ENCODE measurements at regions not wholly inside any gene's neighbourhood (a gene's known extent, or its start where the extent isn't known, plus 50 kb on each side); places are given as distances from the start of the nearest gene placed in this dataset.

- no peak for ATAC-seq (ENCODE audit: low read depth)
- no TSS peak for BruUV-seq (replicated peaks)
- CTCF ChIA-PET = interaction anchor here (0.6 kb wide), 1 partner anchor 107 kb away, joined by 3 read pairs; no protein-coding TSS in a partner anchor
Observed at GRCh38 chr17:6340708-6341107, 94.2 kb downstream of the AIPL1 start.

More at GRCh38 chr17:6340708-6341107, 94.2 kb downstream of the AIPL1 start:
- no peaks in the 10 kb centered on the region for H4K20me1 ChIP-seq (ENCODE audit: insufficient read depth, low read length)
- H2BK20ac ChIP-seq (ENCODE audit: low read depth, low read length) = no peak overlapping the region
- no peak overlapping the region for H2BK5ac ChIP-seq (ENCODE audit: low read depth, low read length, poor library complexity, severe bottlenecking)
- WGBS, 2 experiments (ENCODE audit: extremely low coverage in 2 of 2, insufficient read length in 1 of 2) = 0% methylated on average over 2 of the region's 7 CpGs; no CpG with 5 or more reads in 1 of the 2 experiments
- no peaks in the 10 kb centered on the region for H3K36me3 ChIP-seq (ENCODE audit: control insufficient read depth, insufficient read depth, low read length)
- in situ Hi-C loops (cut with MboI; ENCODE audit: low sequenced_read_pairs) (no loop called here), dilution Hi-C loops (cut with HindIII; ENCODE audit: low sequenced_read_pairs, unreplicated experiment) (no loop called here), intact Hi-C loops (cut with micrococcal nuclease) (no loop called here)
- H3K23ac ChIP-seq (ENCODE audit: low read depth, low read length) = no peak overlapping the region
- 0 out of 2 replicates have a peak, but pooled peaks cover 2% of the 10 kb centered on the region for H3K9me3 ChIP-seq (ENCODE audit: control insufficient read depth, insufficient read depth, low read length)
- no peak overlapping the region for H3K56ac ChIP-seq (ENCODE audit: extremely low read depth, insufficient read depth, low read length)
- no peak overlapping the region for H2AK5ac ChIP-seq (ENCODE audit: low read depth, low read length)
- no peaks in the 10 kb centered on the region for H3K9me1 ChIP-seq (ENCODE audit: insufficient read depth, low read length)
- no peak overlapping the region for H2BK15ac ChIP-seq (ENCODE audit: low read depth, low read length)
- no peak overlapping the region for H3K4me2 ChIP-seq (ENCODE audit: low read depth, low read length)
- no peak overlapping the region for H2AK9ac ChIP-seq (replicated peaks; ENCODE audit: low read depth, low read length, poor library complexity)
- no peak overlapping the region for H3K18ac ChIP-seq (ENCODE audit: low read depth, low read length)
- no peak overlapping the region for H4K91ac ChIP-seq (ENCODE audit: insufficient read depth, low read depth, low read length)
- POLR2A ChIA-PET (ENCODE audit: unreplicated experiment) = no interaction called here
- no peak overlapping the region for H3K4ac ChIP-seq (ENCODE audit: low read depth, low read length)
- H3K9ac ChIP-seq (ENCODE audit: low read depth, low read length) = no peak overlapping the region
- H3K4me3 ChIP-seq (ENCODE audit: insufficient read depth, low read depth, low read length) = no peak overlapping the region
- no peaks in the 10 kb centered on the region for H3K4me1 ChIP-seq (ENCODE audit: control insufficient read depth, insufficient read depth, low read length)
- no peak overlapping the region for H4K8ac ChIP-seq (ENCODE audit: low read depth in 2 of 2, low read length in 2 of 2)
- H3K27ac ChIP-seq (ENCODE audit: insufficient read depth, low read length) = no peak overlapping the region
- H3K14ac ChIP-seq (replicated peaks; ENCODE audit: low read depth, low read length) = no peak overlapping the region
- no peaks in the 10 kb centered on the region for H3K79me1 ChIP-seq (ENCODE audit: low read depth in 1 of 2, low read length in 2 of 2)
- no peak overlapping the region for H2AFZ ChIP-seq (replicated peaks; ENCODE audit: low read length, poor library complexity)
- no peak for TF ChIP-seq NFE2L2 (IDR thresholded peaks at IDR 0.05; ENCODE audit: low read depth, low read length)
- TF ChIP-seq SMC3 (IDR thresholded peaks at IDR 0.05; ENCODE audit: low read depth, low read length) = no peak
- no peak for TF ChIP-seq ELK1 (IDR thresholded peaks at IDR 0.05; ENCODE audit: borderline replicate concordance, low read depth, low read length)
- TF ChIP-seq, protein P1, sequence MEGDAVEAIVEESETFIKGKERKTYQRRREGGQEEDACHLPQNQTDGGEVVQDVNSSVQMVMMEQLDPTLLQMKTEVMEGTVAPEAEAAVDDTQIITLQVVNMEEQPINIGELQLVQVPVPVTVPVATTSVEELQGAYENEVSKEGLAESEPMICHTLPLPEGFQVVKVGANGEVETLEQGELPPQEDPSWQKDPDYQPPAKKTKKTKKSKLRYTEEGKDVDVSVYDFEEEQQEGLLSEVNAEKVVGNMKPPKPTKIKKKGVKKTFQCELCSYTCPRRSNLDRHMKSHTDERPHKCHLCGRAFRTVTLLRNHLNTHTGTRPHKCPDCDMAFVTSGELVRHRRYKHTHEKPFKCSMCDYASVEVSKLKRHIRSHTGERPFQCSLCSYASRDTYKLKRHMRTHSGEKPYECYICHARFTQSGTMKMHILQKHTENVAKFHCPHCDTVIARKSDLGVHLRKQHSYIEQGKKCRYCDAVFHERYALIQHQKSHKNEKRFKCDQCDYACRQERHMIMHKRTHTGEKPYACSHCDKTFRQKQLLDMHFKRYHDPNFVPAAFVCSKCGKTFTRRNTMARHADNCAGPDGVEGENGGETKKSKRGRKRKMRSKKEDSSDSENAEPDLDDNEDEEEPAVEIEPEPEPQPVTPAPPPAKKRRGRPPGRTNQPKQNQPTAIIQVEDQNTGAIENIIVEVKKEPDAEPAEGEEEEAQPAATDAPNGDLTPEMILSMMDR (conservative IDR thresholded peaks at IDR 0.05; ENCODE audit: low read depth, low read length) = no peak
- TF ChIP-seq RAD21 (IDR thresholded peaks at IDR 0.05; ENCODE audit: low read length) = no peak
- no peak for TF ChIP-seq CHD1 (IDR thresholded peaks at IDR 0.05; ENCODE audit: low read depth, low read length)
- TF ChIP-seq FOS (IDR thresholded peaks at IDR 0.05; ENCODE audit: low read depth, low read length) = no peak
- TF ChIP-seq MAFK (IDR thresholded peaks at IDR 0.05; ENCODE audit: low read depth, low read length) = no peak
- no peak for TF ChIP-seq RCOR1 (IDR thresholded peaks at IDR 0.05; ENCODE audit: insufficient replicate concordance, low read length)
- no peak for TF ChIP-seq MAZ (IDR thresholded peaks at IDR 0.05; ENCODE audit: borderline replicate concordance, low read depth, low read length)
- TF ChIP-seq CEBPB (IDR thresholded peaks at IDR 0.05; ENCODE audit: low read depth, low read length) = no peak
- TF ChIP-seq BHLHE40 (IDR thresholded peaks at IDR 0.05; ENCODE audit: low read depth, low read length) = no peak
- no peak for TF ChIP-seq RFX5 (IDR thresholded peaks at IDR 0.05; ENCODE audit: low read depth, low read length)
- no peak for TF ChIP-seq POLR2A (IDR thresholded peaks at IDR 0.05; ENCODE audit: low read depth, low read length)
- TF ChIP-seq, protein P2, sequence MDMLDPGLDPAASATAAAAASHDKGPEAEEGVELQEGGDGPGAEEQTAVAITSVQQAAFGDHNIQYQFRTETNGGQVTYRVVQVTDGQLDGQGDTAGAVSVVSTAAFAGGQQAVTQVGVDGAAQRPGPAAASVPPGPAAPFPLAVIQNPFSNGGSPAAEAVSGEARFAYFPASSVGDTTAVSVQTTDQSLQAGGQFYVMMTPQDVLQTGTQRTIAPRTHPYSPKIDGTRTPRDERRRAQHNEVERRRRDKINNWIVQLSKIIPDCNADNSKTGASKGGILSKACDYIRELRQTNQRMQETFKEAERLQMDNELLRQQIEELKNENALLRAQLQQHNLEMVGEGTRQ (IDR thresholded peaks at IDR 0.05; ENCODE audit: low read depth, low read length) = no peak
- no peak for TF ChIP-seq MXI1 (IDR thresholded peaks at IDR 0.05; ENCODE audit: borderline replicate concordance, low read depth, low read length)
- no peak overlapping the region for H4K5ac ChIP-seq (ENCODE audit: low read depth, low read length)
- H3K27me3 ChIP-seq (ENCODE audit: control insufficient read depth, insufficient read depth, low read length) = no peaks in the 10 kb centered on the region
- no peak overlapping the region for H2BK120ac ChIP-seq (ENCODE audit: low read depth, low read length)
- no peak for DNase-seq

All from IMR-90 (cell line).